22Rv1 (cell line): ENCODE measurements at regions not wholly inside any gene's neighbourhood (a gene's known extent, or its start where the extent isn't known, plus 50 kb on each side); places are given as distances from the start of the nearest gene placed in this dataset.

Source experiments
- ZFX ChIP-seq: fragments of 450-650 bp; IDR thresholded peaks from 2 replicates; pipeline ENCODE4 v1.6.1; 2017; ENCODE audit warnings: antibody characterized with exemption, borderline replicate concordance
- TF ChIP-seq, protein P1 (sequence below): fragments of 450-650 bp; IDR thresholded peaks from 2 replicates; pipeline ENCODE4 v1.5.1; 2017; ENCODE audit warnings: mild to moderate bottlenecking

DNA sequence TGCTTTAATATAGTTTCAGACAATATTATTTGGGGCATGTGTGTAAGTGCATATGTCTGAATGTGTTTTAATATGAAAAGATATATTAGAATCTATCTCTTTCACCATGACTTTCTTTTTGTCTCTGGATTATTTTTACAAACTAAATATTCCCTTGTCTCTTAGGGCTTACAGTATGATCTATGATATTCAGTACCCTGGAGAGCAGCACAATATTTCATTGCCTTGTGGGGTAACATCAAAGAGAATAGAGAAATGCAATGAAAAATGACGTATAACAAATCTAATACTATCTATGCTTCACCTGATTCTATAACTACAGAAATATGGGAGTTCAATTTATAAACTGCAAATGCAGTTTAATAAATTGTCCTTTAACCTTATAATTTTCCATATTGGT, 2084.5 kb downstream of the MRPL39 start:
- TF ChIP-seq, protein P1, sequence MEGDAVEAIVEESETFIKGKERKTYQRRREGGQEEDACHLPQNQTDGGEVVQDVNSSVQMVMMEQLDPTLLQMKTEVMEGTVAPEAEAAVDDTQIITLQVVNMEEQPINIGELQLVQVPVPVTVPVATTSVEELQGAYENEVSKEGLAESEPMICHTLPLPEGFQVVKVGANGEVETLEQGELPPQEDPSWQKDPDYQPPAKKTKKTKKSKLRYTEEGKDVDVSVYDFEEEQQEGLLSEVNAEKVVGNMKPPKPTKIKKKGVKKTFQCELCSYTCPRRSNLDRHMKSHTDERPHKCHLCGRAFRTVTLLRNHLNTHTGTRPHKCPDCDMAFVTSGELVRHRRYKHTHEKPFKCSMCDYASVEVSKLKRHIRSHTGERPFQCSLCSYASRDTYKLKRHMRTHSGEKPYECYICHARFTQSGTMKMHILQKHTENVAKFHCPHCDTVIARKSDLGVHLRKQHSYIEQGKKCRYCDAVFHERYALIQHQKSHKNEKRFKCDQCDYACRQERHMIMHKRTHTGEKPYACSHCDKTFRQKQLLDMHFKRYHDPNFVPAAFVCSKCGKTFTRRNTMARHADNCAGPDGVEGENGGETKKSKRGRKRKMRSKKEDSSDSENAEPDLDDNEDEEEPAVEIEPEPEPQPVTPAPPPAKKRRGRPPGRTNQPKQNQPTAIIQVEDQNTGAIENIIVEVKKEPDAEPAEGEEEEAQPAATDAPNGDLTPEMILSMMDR = no peak
- no peak for TF ChIP-seq ZFX
